ENCODE measurements at regions not wholly inside any gene's neighbourhood (a gene's known extent, or its start where the extent isn't known, plus 50 kb on each side); places are given as distances from the start of the nearest gene placed in this dataset.

DNA sequence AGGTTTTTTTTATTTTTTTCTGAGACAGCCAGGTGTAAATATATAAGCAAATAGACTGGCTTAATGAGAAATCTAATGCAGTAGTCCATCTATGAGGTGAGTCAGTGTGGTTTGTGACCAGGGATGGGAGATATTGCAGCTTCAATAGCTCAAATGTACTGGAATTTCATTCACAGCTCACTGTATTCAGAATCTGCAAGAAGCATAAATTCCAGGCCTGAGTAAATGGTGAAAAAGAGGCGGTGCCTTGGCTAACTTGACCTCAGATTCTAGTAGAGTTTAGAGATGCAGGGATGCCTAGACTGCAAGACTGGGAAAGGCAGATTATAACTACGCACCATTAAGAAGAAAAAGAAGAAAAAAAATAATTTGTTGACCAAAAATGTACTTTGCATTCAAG lies 151.9 kb upstream of the SMC2 start:
- POLR2A ChIA-PET: no interaction called here
- Histone ChIP-seq H4K20me1 (replicated peaks; ENCODE audit: control insufficient read depth, insufficient read depth, low read length) (no peaks in the 10 kb centered on the region), H3K27ac (ENCODE audit: extremely low read depth, low read depth, low read length) (no peak overlapping the region), H3K9ac (ENCODE audit: insufficient read depth in 1 of 2, low read depth in 2 of 2, low read length in 2 of 2) (no peak overlapping the region), H3K27me3 (ENCODE audit: control insufficient read depth in 2 of 2, insufficient read depth in 2 of 2, low read length in 2 of 2) (no peaks in the 10 kb centered on the region), H3K36me3 (ENCODE audit: control insufficient read depth, insufficient read depth, low read length) (no peaks in the 10 kb centered on the region), H3K79me2 (ENCODE audit: control insufficient read depth, insufficient read depth, low read length) (no peaks in the 10 kb centered on the region), H3K4me2 (ENCODE audit: insufficient read depth, low read length) (no peak overlapping the region), H3K9me3 (replicated peaks; ENCODE audit: control insufficient read depth, insufficient read depth, low read depth, low read length) (no peaks in the 10 kb centered on the region), H3K9me1 (ENCODE audit: control insufficient read depth, insufficient read depth, low read length) (no peaks in the 10 kb centered on the region), H2AFZ (ENCODE audit: low read depth, low read length) (no peak overlapping the region), H3K4me3 (no peak overlapping the region), H3K4me1 (replicated peaks in 1 of 2; ENCODE audit: control insufficient read depth in 2 of 2, insufficient read depth in 2 of 2, low read length in 2 of 2) (no peaks in the 10 kb centered on the region)
- in situ Hi-C loops (cut with MboI): no loop called here
- no peak for DNase-seq (ENCODE audit: extremely low read depth in 1 of 4, low spot score in 3 of 4)
- intact Hi-C loops (cut with micrococcal nuclease): no loop called here
- CTCF ChIA-PET (ENCODE audit: low intra/inter-chr PET ratio): no interaction called here
- BruUV-seq (replicated peaks): no TSS peak
- no peak for ATAC-seq
- FAIRE-seq: no peak
- 4% methylated on average over 2 of the region's 2 CpGs for WGBS (ENCODE audit: insufficient coverage, low coverage, missing lambda C conversion rate)
- TF ChIP-seq ZBTB26 (CRISPR knock-in tag; IDR thresholded peaks at IDR 0.05): no peak
- no peak for TF ChIP-seq ELF4 (CRISPR knock-in tag; IDR thresholded peaks at IDR 0.05)
- TF ChIP-seq, protein P1, sequence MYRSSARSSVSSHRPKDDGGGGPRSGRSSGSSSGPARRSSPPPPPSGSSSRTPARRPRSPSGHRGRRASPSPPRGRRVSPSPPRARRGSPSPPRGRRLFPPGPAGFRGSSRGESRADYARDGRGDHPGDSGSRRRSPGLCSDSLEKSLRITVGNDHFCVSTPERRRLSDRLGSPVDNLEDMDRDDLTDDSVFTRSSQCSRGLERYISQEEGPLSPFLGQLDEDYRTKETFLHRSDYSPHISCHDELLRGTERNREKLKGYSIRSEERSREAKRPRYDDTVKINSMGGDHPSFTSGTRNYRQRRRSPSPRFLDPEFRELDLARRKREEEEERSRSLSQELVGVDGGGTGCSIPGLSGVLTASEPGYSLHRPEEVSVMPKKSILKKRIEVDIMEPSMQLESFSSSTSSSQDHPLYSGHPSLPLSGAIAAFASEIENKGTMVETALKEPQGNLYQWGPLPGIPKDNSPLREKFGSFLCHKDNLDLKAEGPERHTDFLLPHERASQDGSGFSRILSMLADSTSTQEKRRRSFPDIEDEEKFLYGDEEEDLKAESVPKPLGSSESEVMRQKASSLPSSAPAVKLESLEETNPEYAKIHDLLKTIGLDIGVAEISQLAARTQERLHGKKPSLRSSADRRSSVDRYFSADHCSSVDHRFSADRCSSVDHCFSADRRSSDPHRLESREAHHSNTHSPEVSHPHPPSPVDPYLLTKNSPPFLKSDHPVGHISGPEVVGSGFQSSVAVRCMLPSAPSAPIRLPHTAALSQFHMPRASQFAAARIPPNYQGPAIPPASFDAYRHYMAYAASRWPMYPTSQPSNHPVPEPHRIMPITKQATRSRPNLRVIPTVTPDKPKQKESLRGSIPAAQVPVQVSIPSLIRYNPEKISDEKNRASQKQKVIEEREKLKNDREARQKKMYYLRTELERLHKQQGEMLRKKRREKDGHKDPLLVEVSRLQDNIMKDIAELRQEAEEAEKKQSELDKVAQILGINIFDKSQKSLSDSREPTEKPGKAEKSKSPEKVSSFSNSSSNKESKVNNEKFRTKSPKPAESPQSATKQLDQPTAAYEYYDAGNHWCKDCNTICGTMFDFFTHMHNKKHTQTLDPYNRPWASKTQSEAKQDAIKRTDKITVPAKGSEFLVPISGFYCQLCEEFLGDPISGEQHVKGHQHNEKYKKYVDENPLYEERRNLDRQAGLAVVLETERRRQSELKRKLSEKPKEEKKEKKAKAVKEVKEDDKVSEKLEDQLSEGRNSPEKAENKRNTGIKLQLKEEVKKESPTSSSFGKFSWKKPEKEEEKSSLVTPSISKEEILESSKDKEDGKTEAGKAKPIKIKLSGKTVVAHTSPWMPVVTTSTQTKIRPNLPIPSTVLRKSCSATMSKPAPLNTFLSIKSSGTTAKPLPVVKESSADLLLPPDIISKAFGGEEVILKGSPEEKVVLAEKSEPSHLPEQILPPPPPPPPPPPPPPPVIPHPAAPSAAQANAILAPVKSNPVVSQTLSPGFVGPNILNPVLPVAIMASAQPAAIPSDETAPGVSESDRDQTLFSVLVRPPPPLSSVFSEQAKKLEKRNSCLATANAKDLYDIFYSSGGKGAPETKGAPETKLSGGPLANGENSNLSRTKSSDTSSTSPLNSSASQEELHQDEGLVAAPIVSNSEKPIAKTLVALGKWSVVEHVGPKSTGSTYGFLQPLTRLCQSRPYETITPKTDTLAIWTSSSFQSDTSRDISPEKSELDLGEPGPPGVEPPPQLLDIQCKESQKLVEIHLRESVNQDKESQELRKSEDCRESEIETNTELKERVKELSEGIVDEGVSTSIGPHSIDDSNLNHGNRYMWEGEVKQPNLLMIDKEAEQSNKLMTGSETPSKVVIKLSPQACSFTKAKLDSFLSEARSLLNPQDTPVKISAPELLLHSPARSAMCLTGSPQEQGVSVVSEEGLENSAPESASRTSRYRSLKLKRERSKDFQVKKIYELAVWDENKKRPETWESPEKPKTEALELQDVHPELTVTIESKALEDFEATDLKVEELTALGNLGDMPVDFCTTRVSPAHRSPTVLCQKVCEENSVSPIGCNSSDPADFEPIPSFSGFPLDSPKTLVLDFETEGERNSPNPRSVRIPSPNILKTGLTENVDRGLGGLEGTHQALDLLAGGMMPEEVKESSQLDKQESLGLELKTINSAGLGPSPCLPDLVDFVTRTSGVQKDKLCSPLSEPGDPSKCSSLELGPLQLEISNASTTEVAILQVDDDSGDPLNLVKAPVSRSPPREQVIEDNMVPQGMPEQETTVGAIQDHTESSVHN (IDR thresholded peaks at IDR 0.05; ENCODE audit: borderline replicate concordance in 1 of 2, low read depth in 1 of 2): no peak
- no peak for TF ChIP-seq CHD1 (IDR thresholded peaks at IDR 0.05; ENCODE audit: low read length)
- no peak for TF ChIP-seq KLF16 (IDR thresholded peaks at IDR 0.05)
- TF ChIP-seq HDAC2 (IDR thresholded peaks at IDR 0.05): no peak
- no peak for TF ChIP-seq GTF2A2 (tag; IDR thresholded peaks at IDR 0.05)
- TF ChIP-seq NCOR1 (IDR thresholded peaks at IDR 0.05): no peak
- TF ChIP-seq SIX5 (IDR thresholded peaks at IDR 0.05; ENCODE audit: borderline replicate concordance in 1 of 2, insufficient read depth in 1 of 2, low read depth in 1 of 2, low read length in 2 of 2): no peak
- no peak for TF ChIP-seq TCF15 (CRISPR knock-in tag; IDR thresholded peaks at IDR 0.05)
- TF ChIP-seq PURB (CRISPR knock-in tag; IDR thresholded peaks at IDR 0.05; ENCODE audit: low read depth): no peak
- no peak for TF ChIP-seq FOS (IDR thresholded peaks at IDR 0.05; ENCODE audit: extremely low read depth, insufficient read length)
- no peak for TF ChIP-seq RCOR1 (IDR thresholded peaks at IDR 0.05; ENCODE audit: borderline replicate concordance in 1 of 2, low read depth in 2 of 2, low read length in 2 of 2)
- TF ChIP-seq STAG1 (CRISPR knock-in tag; IDR thresholded peaks at IDR 0.05; ENCODE audit: borderline replicate concordance): no peak
- TF ChIP-seq CREB1 (IDR thresholded peaks at IDR 0.05): no peak
- TF ChIP-seq CREB1 (CRISPR knock-in tag; IDR thresholded peaks at IDR 0.05): no peak
